ENCODE measurements at regions not wholly inside any gene's neighbourhood (a gene's known extent, or its start where the extent isn't known, plus 50 kb on each side); places are given as distances from the start of the nearest gene placed in this dataset.

- ATAC-seq (replicated peaks in 6 of 8) = peak in 1 of 8 experiments; percentile 49
- peaks cover 13 to 18% of the 10 kb centered on the region in 2 donors for H3K4me1 ChIP-seq (replicated peaks in 1 of 2)
- no peak overlapping the region for H3K27ac ChIP-seq
- in situ Hi-C loops (cut with MboI; ENCODE audit: low pct_unique_long_range_greater_than_20kb in 2 of 9, low sequenced_read_pairs in 9 of 9, unreplicated experiment in 9 of 9) = no loop called here
- no peak overlapping the region for H3K4me3 ChIP-seq
- WGBS, 10 experiments = 0 to 85% (median 55%) methylated on average over 1 to 5 of the region's 6 CpGs; no CpG with 5 or more reads in 1 of the 10 experiments
Observed at GRCh38 chr2:15735484-15736326, 144.0 kb downstream of the DDX1 start.

- ATAC-seq (replicated peaks in 6 of 8) = no peak
- no peak overlapping the region for H3K4me3 ChIP-seq
- H3K27ac ChIP-seq = no peak overlapping the region
- H3K4me1 ChIP-seq (replicated peaks in 1 of 2) = peaks cover 11 to 18% of the 10 kb centered on the region in 2 donors
- in situ Hi-C loops (cut with MboI; ENCODE audit: low pct_unique_long_range_greater_than_20kb in 2 of 9, low sequenced_read_pairs in 9 of 9, unreplicated experiment in 9 of 9) = no loop called here
- 52 to 100% (median 88%) methylated on average over 1 to 4 of the region's 4 CpGs; no CpG with 5 or more reads in 5 of the 10 experiments for WGBS, 10 experiments
Observed at GRCh38 chr2:15736396-15737180, 144.9 kb downstream of the DDX1 start.

- in situ Hi-C loops (cut with MboI; ENCODE audit: low pct_unique_long_range_greater_than_20kb in 2 of 9, low sequenced_read_pairs in 9 of 9, unreplicated experiment in 9 of 9) = no loop called here
- ATAC-seq (replicated peaks in 6 of 8) = no peak
- Histone ChIP-seq H3K27ac (no peak overlapping the region), H3K4me1 (replicated peaks in 1 of 2) (peaks cover 11 to 14% of the 10 kb centered on the region in 2 donors), H3K4me3 (no peak overlapping the region)
- 0 to 100% (median 60%) methylated on average over 1 to 5 of the region's 5 CpGs for WGBS, 10 experiments
Observed at GRCh38 chr2:15737314-15738224, 145.9 kb downstream of the DDX1 start.

- in situ Hi-C loops (cut with MboI; ENCODE audit: low pct_unique_long_range_greater_than_20kb in 2 of 9, low sequenced_read_pairs in 9 of 9, unreplicated experiment in 9 of 9) = no loop called here
- peaks cover 11 to 14% of the 10 kb centered on the region in 2 donors for H3K4me1 ChIP-seq (replicated peaks in 1 of 2)
- no peak overlapping the region for H3K4me3 ChIP-seq
- WGBS, 10 experiments = 42 to 100% (median 94%) methylated on average over 1 to 5 of the region's 7 CpGs; no CpG with 5 or more reads in 1 of the 10 experiments
- ATAC-seq (replicated peaks in 6 of 8) = no peak
- no peak overlapping the region for H3K27ac ChIP-seq
Observed at GRCh38 chr2:15738225-15738546, 146.5 kb downstream of the DDX1 start.

GRCh38 chr2:15738943-15739342, 147.3 kb downstream of the DDX1 start:
- Histone ChIP-seq H3K4me1 (replicated peaks in 1 of 2) (peaks cover 7 to 9% of the 10 kb centered on the region in 2 donors), H3K4me3 (no peak overlapping the region), H3K27ac (no peak overlapping the region)
- no peak for ATAC-seq (replicated peaks in 6 of 8)
- in situ Hi-C loops (cut with MboI; ENCODE audit: low pct_unique_long_range_greater_than_20kb in 2 of 9, low sequenced_read_pairs in 9 of 9, unreplicated experiment in 9 of 9) = no loop called here
- 35 to 100% (median 83%) methylated on average over 1 to 5 of the region's 5 CpGs; no CpG with 5 or more reads in 1 of the 10 experiments for WGBS, 10 experiments

GRCh38 chr2:15744820-15745219, 153.2 kb downstream of the DDX1 start:
- 38 to 93% (median 69%) methylated on average over 1 to 5 of the region's 5 CpGs; no CpG with 5 or more reads in 4 of the 10 experiments for WGBS, 10 experiments
- Histone ChIP-seq H3K27ac (no peak overlapping the region), H3K4me3 (no peak overlapping the region), H3K4me1 (replicated peaks in 1 of 2) (peaks cover 0 to 6% of the 10 kb centered on the region in 2 donors)
- no peak for ATAC-seq (replicated peaks in 6 of 8)
- in situ Hi-C loops (cut with MboI; ENCODE audit: low pct_unique_long_range_greater_than_20kb in 2 of 9, low sequenced_read_pairs in 9 of 9, unreplicated experiment in 9 of 9) = no loop called here

GRCh38 chr2:15745350-15745749, 153.7 kb downstream of the DDX1 start:
- peaks cover 0 to 8% of the 10 kb centered on the region in 2 donors for H3K4me1 ChIP-seq (replicated peaks in 1 of 2)
- in situ Hi-C loops (cut with MboI; ENCODE audit: low pct_unique_long_range_greater_than_20kb in 2 of 9, low sequenced_read_pairs in 9 of 9, unreplicated experiment in 9 of 9) = no loop called here
- 86 to 100% (median 90%) methylated on average over 2 to 3 of the region's 3 CpGs; no CpG with 5 or more reads in 7 of the 10 experiments for WGBS, 10 experiments
- no peak overlapping the region for H3K4me3 ChIP-seq
- ATAC-seq (replicated peaks in 6 of 8) = no peak
- H3K27ac ChIP-seq = no peak overlapping the region

- Histone ChIP-seq H3K4me1 (replicated peaks in 1 of 2) (peaks cover 0 to 8% of the 10 kb centered on the region in 2 donors), H3K27ac (no peak overlapping the region), H3K4me3 (no peak overlapping the region)
- in situ Hi-C loops (cut with MboI; ENCODE audit: low pct_unique_long_range_greater_than_20kb in 2 of 9, low sequenced_read_pairs in 9 of 9, unreplicated experiment in 9 of 9) = no loop called here
- WGBS, 10 experiments = 37 to 100% (median 89%) methylated on average over 1 to 5 of the region's 6 CpGs; no CpG with 5 or more reads in 5 of the 10 experiments
- no peak for ATAC-seq (replicated peaks in 6 of 8)
Observed at GRCh38 chr2:15745907-15746702, 154.4 kb downstream of the DDX1 start.

GRCh38 chr2:15746703-15747550, 155.3 kb downstream of the DDX1 start:
- no peak for ATAC-seq (replicated peaks in 6 of 8)
- in situ Hi-C loops (cut with MboI; ENCODE audit: low pct_unique_long_range_greater_than_20kb in 2 of 9, low sequenced_read_pairs in 9 of 9, unreplicated experiment in 9 of 9) = no loop called here
- H3K4me1 ChIP-seq (replicated peaks in 1 of 2) = peaks cover 0 to 8% of the 10 kb centered on the region in 2 donors
- no peak overlapping the region for H3K27ac ChIP-seq
- H3K4me3 ChIP-seq = no peak overlapping the region
- 47 to 96% (median 82%) methylated on average over 1 to 5 of the region's 6 CpGs; no CpG with 5 or more reads in 2 of the 10 experiments for WGBS, 10 experiments

GRCh38 chr2:15747603-15748471, 156.2 kb downstream of the DDX1 start:
- in situ Hi-C loops (cut with MboI; ENCODE audit: low pct_unique_long_range_greater_than_20kb in 2 of 9, low sequenced_read_pairs in 9 of 9, unreplicated experiment in 9 of 9) = no loop called here
- no peak overlapping the region for H3K27ac ChIP-seq
- 61 to 100% (median 100%) methylated on average over 1 to 2 of the region's 16 CpGs; no CpG with 5 or more reads in 7 of the 10 experiments for WGBS, 10 experiments

More at GRCh38 chr2:15747603-15748471, 156.2 kb downstream of the DDX1 start:
- H3K4me3 ChIP-seq = no peak overlapping the region
- peaks cover 0 to 8% of the 10 kb centered on the region in 2 donors for H3K4me1 ChIP-seq (replicated peaks in 1 of 2)
- ATAC-seq (replicated peaks in 6 of 8) = peak in 1 of 8 experiments; percentile 40

Measured in motor neuron (in vitro differentiated cells).